Ectodermal cell (in vitro differentiated cells): ENCODE measurements at regions not wholly inside any gene's neighbourhood (a gene's known extent, or its start where the extent isn't known, plus 50 kb on each side); places are given as distances from the start of the nearest gene placed in this dataset.

ENCODE experiments used
- H3K27ac ChIP-seq: 2 replicates; pipeline ENCODE4 v1.7.0; 2013; ENCODE audit warnings: mild to moderate bottlenecking, low read depth, low read length; ENCODE audit not compliant: insufficient read depth, poor library complexity, severe bottlenecking
- H3K27me3 ChIP-seq: 2 replicates; pipeline ENCODE4 v1.7.0; 2013; ENCODE audit warnings: mild to moderate bottlenecking, low read length; ENCODE audit not compliant: insufficient read depth, control insufficient read depth, poor library complexity, severe bottlenecking
- H3K36me3 ChIP-seq: one replicate; pipeline ENCODE4 v1.7.0; 2013; ENCODE audit warnings: low read length; ENCODE audit not compliant: control insufficient read depth, insufficient read depth
- H3K4me1 ChIP-seq: one replicate; pipeline ENCODE4 v1.7.0; 2013; ENCODE audit warnings: low read length; ENCODE audit not compliant: control insufficient read depth, insufficient read depth
- H3K4me3 ChIP-seq: 2 replicates; pipeline ENCODE4 v1.7.0; 2013; ENCODE audit warnings: low read depth, low read length, control low read depth; ENCODE audit not compliant: insufficient read depth
- H3K9me3 ChIP-seq: 2 replicates; pipeline ENCODE4 v1.7.0; 2013; ENCODE audit warnings: mild to moderate bottlenecking, low read length, moderate library complexity; ENCODE audit not compliant: control insufficient read depth
- WGBS, 2 experiments: methylation state at CpG; one replicate each; pipeline ENCODE4 v1.1.7; 2013; ENCODE audit warnings: missing lambda C conversion rate in 2 of 2; 5-methylcytosine and 5-hydroxymethylcytosine counted together

GRCh38 chr4:100070868-100071267 lies 119.4 kb downstream of the DDIT4L start:
- H3K4me1 ChIP-seq: no peaks in the 10 kb centered on the region
- H3K9me3 ChIP-seq: no peaks in the 10 kb centered on the region
- H3K27ac ChIP-seq: no peak overlapping the region
- H3K4me3 ChIP-seq: no peak overlapping the region
- H3K36me3 ChIP-seq: no peaks in the 10 kb centered on the region
- H3K27me3 ChIP-seq: no peaks in the 10 kb centered on the region
- 86 to 95% methylated on average over 3 of the region's 4 CpGs for WGBS, 2 experiments

DNA sequence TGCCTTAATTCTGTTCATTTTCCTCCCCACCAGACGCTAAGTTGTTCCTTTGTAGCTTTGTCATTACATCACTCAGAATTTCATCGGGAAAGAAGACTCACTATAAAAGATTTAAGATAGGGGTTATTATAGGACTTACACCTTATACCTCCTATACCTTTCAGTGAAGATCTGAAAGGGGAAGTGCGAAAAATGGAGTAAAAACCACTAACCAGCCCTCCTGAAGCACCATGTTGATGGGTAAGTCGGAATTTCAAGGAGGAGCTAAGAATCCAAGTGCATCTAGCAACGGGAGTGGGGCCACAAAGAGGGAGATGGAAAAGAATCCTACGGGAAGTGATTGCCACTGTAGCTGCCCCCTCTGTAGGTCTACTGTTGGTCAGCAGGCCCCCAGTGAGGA lies 119.1 kb upstream of the H2AZ1 start:
- no peaks in the 10 kb centered on the region for H3K27me3 ChIP-seq
- 86 to 91% methylated on average over 5 of the region's 6 CpGs for WGBS, 2 experiments

GRCh38 chr4:100067255-100067654 lies 117.2 kb upstream of the H2AZ1 start:
- WGBS, 2 experiments: 85 to 86% methylated on average over 11 of the region's 12 CpGs
- no peak overlapping the region for H3K4me3 ChIP-seq
- no peaks in the 10 kb centered on the region for H3K27me3 ChIP-seq
- no peaks in the 10 kb centered on the region for H3K36me3 ChIP-seq
- no peaks in the 10 kb centered on the region for H3K9me3 ChIP-seq
- no peak overlapping the region for H3K27ac ChIP-seq
- H3K4me1 ChIP-seq: no peaks in the 10 kb centered on the region

More for the DNA sequence above, 119.1 kb upstream of the H2AZ1 start:
- Histone ChIP-seq H3K4me1 (no peaks in the 10 kb centered on the region), H3K4me3 (no peak overlapping the region), H3K9me3 (no peaks in the 10 kb centered on the region), H3K27ac (no peak overlapping the region), H3K36me3 (no peaks in the 10 kb centered on the region)

DNA sequence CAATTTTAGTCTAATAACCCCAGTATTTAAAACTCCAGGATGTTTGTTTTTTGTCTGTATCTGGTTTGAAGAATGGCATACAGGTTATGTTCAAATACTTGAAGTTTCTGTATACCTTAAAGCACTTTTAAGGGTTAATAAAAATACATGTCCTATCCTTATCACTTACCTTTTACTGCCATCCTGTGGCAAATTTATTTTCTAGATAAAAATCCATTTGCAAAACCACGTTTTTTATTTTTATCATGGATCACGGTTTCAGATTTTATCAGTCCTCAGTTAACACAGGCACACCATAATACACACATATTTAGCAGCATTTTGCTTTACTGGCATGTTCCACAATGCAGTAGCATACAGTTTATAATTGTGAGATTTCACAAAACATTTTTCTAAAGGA lies 113.3 kb upstream of the H2AZ1 start:
- Histone ChIP-seq H3K9me3 (no peaks in the 10 kb centered on the region), H3K36me3 (no peaks in the 10 kb centered on the region), H3K4me3 (no peak overlapping the region), H3K27ac (no peak overlapping the region), H3K27me3 (no peaks in the 10 kb centered on the region), H3K4me1 (no peaks in the 10 kb centered on the region)
- WGBS, 2 experiments: 77 to 88% methylated on average over 2 of the region's 2 CpGs

DNA sequence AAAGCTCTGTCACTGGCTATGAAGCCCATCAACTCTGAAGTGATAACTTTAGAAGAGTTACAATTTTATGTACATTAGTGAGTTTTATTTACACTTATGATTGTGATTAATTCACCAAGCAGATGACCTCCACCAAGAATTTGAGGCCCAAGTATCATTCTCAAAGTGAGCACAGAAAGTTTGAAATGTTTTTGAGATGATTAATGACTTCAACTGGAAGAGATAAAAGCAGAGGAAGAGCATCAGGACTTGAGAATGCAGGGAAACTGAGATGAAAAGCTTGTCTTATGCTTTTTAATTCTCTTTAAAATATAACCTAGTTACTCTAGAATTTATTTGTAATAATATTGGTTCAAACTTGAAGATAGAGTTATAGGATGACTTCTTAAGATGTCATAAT lies 112.8 kb upstream of the H2AZ1 start:
- Histone ChIP-seq H3K27ac (no peak overlapping the region), H3K27me3 (no peaks in the 10 kb centered on the region), H3K4me1 (no peaks in the 10 kb centered on the region), H3K4me3 (no peak overlapping the region), H3K9me3 (no peaks in the 10 kb centered on the region), H3K36me3 (no peaks in the 10 kb centered on the region)

DNA sequence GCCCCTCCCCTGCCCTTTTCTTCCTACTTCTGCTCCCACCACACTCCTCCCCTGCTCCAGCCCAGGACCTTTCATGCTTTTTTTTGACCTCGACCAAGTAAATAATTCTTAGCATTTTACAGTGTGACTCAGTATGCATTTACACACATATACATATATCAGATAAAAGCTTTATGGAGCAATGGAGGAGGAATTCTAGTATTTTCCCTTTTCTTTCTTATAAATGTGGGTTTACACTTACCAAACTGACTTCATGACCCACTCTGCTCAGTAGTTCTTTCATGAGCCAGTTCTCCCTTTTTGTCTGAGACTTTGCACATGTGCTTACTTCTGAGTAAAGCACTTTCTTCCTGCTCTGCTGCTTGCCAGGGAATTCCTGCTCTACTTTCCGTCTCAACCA lies 111.8 kb upstream of the H2AZ1 start:
- 87 to 92% methylated on average over 2 of the region's 2 CpGs for WGBS, 2 experiments
- H3K36me3 ChIP-seq: no peaks in the 10 kb centered on the region
- H3K9me3 ChIP-seq: no peaks in the 10 kb centered on the region
- H3K4me3 ChIP-seq: no peak overlapping the region
- H3K27ac ChIP-seq: no peak overlapping the region
- no peaks in the 10 kb centered on the region for H3K27me3 ChIP-seq
- H3K4me1 ChIP-seq: peaks cover 10% of the 10 kb centered on the region

DNA sequence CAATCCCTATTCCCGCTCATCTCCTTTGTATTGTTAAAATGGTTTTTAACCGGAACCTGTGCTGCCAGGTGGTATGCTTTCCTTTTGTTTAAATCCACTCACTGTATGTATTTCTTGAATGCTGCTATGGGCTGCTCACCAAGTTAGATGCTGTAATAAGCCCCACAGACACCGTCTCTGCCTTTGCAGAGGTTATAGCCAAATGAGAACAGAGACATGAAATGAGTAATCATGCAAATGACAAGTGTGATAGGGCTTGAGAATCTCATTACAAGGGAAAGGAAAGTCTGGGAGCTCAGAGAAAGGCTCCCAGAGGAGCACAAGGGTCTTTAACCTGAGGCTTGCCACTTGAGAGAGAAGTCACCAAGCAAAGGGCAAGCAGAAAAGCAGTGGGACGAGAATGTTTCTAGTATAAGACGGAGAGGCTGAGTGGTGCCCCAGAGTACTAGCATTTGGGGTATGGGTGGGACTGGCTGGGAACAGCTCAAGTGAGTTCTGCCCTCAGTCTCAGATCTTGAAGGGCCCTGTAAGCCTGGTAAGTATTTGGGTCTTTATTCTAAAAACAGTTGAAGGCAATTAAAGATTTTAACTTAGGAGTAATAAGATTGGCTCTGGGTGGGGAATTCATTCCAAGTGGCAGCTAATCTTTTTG lies 110.8 kb upstream of the H2AZ1 start:
- Histone ChIP-seq H3K36me3 (no peaks in the 10 kb centered on the region), H3K4me3 (no peak overlapping the region), H3K9me3 (no peaks in the 10 kb centered on the region), H3K4me1 (peaks cover 12% of the 10 kb centered on the region), H3K27me3 (no peaks in the 10 kb centered on the region), H3K27ac (no peak overlapping the region)
- WGBS, 2 experiments: 84 to 90% methylated on average over 5 of the region's 5 CpGs

- Histone ChIP-seq H3K9me3 (no peaks in the 10 kb centered on the region), H3K36me3 (no peaks in the 10 kb centered on the region), H3K27ac (no peak overlapping the region), H3K4me1 (peaks cover 12% of the 10 kb centered on the region), H3K27me3 (no peaks in the 10 kb centered on the region), H3K4me3 (no peak overlapping the region)
- 93 to 94% methylated on average over 8 of the region's 8 CpGs for WGBS, 2 experiments
These were observed 109.4 kb upstream of the H2AZ1 start for GRCh38 chr4:100059467-100059866.

DNA sequence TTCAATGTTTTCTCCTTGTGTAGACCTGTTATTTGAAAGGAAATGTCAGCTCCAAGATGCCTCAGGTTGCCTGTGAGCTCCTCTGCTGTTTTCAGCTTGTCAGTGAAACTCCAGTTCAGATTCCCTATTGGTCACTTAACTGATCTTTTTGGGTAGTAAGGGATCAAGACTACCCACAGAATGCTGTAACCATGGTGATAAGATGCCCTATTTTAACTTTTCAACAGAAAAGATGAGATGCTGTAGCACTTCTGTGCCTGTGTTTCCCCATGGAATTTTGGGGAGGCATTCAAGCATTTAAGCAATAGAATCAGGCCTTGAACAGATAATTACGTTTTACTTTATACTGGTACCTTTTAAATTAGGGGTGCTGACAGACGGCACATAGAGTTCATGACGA lies 106.6 kb upstream of the H2AZ1 start:
- H3K27ac ChIP-seq: no peak overlapping the region
- no peaks in the 10 kb centered on the region for H3K9me3 ChIP-seq
- H3K4me1 ChIP-seq: peaks cover 12% of the 10 kb centered on the region
- WGBS, 2 experiments: 97 to 100% methylated on average over 3 of the region's 3 CpGs
- H3K36me3 ChIP-seq: no peaks in the 10 kb centered on the region
- H3K4me3 ChIP-seq: no peak overlapping the region
- H3K27me3 ChIP-seq: no peaks in the 10 kb centered on the region

DNA sequence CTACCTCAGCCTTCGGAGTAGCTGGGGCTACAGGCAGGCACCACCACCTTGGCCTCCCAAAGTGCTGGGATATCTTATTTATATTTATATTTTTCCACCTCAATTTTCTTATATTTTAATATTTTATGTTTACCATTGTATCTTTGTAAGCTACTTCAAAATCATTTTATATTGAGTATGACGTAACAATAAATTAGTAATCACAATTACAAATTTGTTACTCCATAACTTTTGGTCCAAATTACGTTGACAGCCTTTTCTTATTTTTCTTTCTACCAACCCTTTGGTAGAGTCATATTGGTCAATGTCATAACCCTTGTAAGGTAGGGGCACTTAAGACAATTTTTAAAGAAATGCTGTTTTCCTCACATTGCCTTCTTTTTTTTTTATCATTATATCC lies 104.0 kb upstream of the H2AZ1 start:
- Histone ChIP-seq H3K4me1 (peaks cover 12% of the 10 kb centered on the region), H3K9me3 (no peaks in the 10 kb centered on the region), H3K27me3 (no peaks in the 10 kb centered on the region), H3K4me3 (no peak overlapping the region), H3K27ac (no peak overlapping the region), H3K36me3 (no peaks in the 10 kb centered on the region)
- WGBS, 2 experiments: 100% methylated on average over 2 to 3 of the region's 3 CpGs

DNA sequence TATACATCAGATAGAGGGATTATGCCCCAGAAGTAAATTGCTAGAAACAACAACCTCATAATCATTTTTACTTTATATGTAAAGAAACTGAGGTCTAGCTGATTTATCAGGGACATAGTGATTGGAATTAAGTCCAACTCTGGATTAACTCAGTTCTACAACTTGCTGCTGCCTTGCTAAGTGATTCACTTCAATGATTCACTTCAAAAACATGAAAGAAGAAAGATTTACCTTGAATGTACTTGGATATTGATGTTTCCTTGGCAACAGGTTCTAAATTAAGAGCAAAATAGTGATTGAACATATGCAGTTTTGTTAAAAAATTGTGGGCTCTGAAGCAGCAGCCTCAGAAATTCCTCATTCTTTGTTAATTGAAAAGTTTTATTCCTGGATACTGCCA lies 99.8 kb upstream of the H2AZ1 start:
- Histone ChIP-seq H3K36me3 (no peaks in the 10 kb centered on the region), H3K27me3 (no peaks in the 10 kb centered on the region), H3K27ac (no peak overlapping the region), H3K4me1 (no peaks in the 10 kb centered on the region), H3K4me3 (no peak overlapping the region), H3K9me3 (no peaks in the 10 kb centered on the region)
